GM18499 (cell line): ENCODE measurements at regions not wholly inside any gene's neighbourhood (a gene's known extent, or its start where the extent isn't known, plus 50 kb on each side); places are given as distances from the start of the nearest gene placed in this dataset.

Experiments
- ATAC-seq: cut with Tn5 transposase; IDR thresholded peaks from one replicate; pipeline ENCODE4 v1.9.1; 2021; ENCODE audit warnings: moderate number of reproducible peaks; ENCODE audit not compliant: insufficient read depth, unreplicated experiment

- ATAC-seq, result no peak
Observed at GRCh38 chr3:40593351-40593750, 68.6 kb downstream of the ZNF621 start.

- no peak for ATAC-seq
Observed at GRCh38 chr3:40597441-40597840, 72.7 kb downstream of the ZNF621 start.

GRCh38 chr3:40598338-40598737 is 73.6 kb downstream of the ZNF621 start:
- no peak for ATAC-seq

DNA sequence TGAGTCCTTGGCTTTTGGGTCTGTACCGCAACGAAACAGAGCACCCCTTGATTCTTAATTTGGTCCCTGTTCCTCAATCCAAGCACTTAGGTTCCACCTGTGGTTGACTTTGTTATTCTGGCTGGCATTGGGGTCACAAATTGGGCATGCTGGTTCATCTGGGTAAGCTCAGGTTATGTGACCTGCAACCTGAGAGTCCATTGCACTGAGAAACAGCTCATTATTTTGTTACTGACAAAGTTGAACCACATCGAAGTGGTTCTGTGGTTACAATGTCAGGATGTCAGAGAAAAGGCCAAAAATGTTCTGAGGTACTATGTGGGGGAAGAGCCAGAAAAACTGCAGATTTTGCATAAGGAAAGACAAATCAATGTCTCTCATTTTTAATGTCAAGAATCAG is 74.2 kb downstream of the ZNF621 start:
- ATAC-seq, result no peak

DNA sequence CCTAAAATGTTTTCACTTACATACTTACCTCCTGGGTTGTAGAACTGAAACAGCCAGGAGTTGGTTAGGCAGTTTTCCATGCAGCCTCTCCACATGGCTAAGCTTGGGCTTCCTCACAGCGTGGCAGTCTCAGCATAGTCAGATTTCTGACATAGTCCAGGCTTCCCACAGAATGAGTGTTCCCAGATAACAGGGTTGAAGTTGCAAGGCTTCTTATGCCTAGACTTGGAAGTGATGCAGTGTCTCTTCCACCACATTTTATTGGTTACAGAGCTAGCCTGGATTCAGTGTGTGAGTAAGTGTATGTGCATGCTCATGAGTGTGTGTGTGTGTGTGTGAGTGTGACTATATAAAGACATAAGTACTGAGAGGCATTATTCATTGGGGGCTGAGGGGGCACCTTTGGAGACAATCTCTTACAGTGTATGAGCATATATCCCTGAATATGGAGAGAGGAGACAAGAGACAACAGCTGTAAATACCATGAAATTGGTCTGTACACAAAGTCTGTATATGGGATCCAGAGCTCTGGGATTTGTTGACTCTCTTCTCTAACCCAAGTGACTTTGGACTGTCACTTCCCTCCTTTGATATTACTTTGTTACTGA is 78.1 kb downstream of the ZNF621 start:
- ATAC-seq, result no peak

DNA sequence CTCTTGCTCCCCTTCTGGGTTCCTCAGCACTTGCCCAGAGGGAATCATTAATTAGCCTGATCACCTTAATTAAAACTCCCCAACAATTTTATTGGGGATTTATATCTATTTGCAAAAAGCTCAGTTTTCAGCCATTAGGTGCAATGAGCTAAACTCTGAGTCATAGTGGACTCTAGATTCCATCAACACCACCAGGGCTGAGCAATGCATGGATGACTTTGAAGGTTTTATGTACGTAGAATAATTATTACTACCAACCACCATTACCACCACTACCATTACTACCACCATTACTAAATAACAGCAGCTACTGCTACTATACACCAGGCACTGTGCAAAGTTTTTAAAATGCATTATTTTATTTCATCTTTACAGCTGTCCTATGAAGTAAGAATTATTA is 81.2 kb downstream of the ZNF621 start:
- no peak for ATAC-seq

GRCh38 chr3:40608091-40608490 is 83.3 kb downstream of the ZNF621 start:
- ATAC-seq, result no peak

DNA sequence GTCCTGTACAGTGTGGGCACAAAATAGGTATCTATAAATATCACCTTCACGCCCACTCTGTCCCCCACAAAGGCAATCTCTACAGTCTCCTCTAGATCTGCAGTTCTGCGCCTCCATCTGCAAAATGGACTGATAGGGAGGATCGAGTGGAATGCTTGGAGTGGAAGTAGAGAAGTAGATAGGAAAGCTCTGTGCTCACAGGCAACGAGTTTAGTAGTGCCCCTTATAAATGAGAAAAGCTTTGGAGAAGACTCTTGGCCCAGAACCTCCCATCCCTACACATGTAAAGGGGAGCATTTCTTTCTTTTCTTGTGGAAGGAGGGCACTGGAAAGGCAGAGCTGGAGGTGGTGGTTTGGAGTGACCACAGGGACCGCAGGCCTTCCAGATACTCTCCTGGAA is 88.5 kb downstream of the ZNF621 start:
- ATAC-seq, result no peak

GRCh38 chr3:40615110-40615915 is 90.6 kb downstream of the ZNF621 start:
- ATAC-seq, result no peak

GRCh38 chr3:40615918-40616819 is 91.4 kb downstream of the ZNF621 start:
- ATAC-seq, result no peak

- no peak for ATAC-seq
Observed at GRCh38 chr3:40617084-40617483, 92.3 kb downstream of the ZNF621 start.

DNA sequence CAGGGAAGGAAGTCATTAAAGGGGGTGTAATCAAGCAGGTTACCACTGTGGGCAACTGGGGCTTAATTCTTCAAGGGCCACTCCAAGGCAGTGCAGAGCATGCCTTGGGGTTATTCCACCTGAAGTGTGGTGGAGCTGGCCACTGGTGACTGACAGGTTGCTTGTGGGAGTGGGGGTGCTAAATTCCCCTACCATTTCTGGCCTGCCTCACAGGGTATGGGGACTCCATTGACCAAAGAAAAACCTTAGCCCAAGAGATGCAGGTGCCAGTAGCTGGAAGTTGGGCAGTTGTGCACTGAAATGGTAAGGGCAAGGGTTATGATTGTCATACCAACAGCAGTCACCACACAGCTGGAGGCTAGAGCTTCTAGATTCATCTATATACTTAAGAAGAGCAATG is 93.4 kb downstream of the ZNF621 start:
- no peak for ATAC-seq

GRCh38 chr3:40620151-40620550 is 95.4 kb downstream of the ZNF621 start:
- no peak for ATAC-seq

DNA sequence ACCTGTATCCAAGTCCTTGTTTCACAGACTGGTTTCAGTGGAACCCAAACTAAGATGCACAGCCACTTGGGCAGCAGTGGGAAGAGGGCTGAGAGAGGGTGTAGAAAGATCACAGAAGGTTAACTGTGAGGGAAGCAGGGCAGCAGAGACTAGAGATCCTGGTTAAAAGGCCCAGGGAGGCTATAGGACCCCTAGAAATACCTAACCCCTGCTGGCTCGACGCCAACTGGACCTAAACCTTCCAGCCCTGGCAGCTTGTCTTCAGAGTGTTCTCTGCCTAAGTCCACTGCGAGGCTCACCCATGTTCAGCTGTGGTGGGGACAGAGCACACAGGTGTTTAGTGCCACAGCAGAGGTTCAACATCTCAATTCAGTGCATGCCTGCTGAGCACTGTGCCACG is 96.5 kb downstream of the ZNF621 start:
- no peak for ATAC-seq

- peak; percentile 94 for ATAC-seq
Observed at GRCh38 chr3:40623567-40623966, 98.8 kb downstream of the ZNF621 start.

- no peak for ATAC-seq
Observed at GRCh38 chr3:40624189-40624769, 99.5 kb downstream of the ZNF621 start.

GRCh38 chr3:40627095-40627494 is 102.3 kb downstream of the ZNF621 start:
- ATAC-seq, result no peak

DNA sequence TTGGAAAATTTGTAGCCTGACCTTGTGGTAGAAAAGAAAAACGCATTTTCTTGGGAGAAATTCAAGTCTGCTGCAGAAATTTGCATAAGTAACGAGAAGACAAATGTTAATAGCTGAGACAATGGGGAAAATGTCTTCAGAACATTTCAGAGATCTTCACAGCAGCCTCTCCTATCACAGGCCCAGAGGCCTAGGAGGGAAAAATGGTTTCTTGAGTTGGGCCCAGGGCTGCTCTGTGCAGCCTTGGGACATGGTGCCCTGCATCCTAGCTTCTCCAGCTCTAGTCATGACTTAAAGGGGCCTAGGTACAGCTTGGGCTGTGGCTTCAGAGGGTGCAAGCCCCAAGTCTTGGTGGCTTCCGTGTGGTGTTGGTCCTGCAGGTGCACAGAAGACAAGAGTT is 104.2 kb downstream of the ZNF621 start:
- ATAC-seq, result no peak

DNA sequence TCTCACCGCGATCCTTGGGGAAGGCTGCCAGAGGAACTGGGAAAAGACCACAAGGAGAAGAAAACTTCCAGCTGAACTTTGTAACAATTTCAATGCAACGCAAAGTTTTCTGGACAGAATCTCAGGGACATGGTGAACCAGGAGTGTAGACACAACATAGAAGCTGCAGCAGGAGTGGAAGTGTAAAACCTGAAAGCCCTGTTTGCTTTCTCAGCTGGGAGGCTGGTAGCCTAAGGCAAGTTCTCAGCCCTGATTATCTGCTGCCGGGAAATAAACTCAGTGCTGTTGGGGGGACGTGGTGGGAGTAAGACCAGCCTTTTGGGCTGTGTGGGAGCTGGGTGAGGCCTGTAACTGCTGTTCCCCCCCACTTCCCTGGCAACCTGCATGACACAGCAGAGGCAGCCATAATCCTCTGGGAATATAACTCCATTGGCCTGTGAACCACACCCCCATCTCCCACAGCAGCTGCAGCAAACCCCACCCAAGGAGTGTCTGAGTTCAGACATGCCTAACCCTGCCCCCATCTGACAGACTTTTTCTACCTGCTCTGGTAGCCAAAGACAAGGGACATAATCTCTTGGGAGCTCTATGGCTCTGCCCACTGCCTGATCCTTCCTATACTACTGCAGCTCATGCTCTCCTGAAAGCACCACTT is 106.7 kb downstream of the ZNF621 start:
- no peak for ATAC-seq

GRCh38 chr3:40637906-40638305 is 113.1 kb downstream of the ZNF621 start:
- no peak for ATAC-seq
